Hindlimb muscle (tissue), 1 donor: ENCODE measurements at regions not wholly inside any gene's neighbourhood (a gene's known extent, or its start where the extent isn't known, plus 50 kb on each side); places are given as distances from the start of the nearest gene placed in this dataset.

Source experiments
- DNase-seq: peaks from one replicate; pipeline ENCODE4 v3.0.0-alpha.2; 2013

DNA sequence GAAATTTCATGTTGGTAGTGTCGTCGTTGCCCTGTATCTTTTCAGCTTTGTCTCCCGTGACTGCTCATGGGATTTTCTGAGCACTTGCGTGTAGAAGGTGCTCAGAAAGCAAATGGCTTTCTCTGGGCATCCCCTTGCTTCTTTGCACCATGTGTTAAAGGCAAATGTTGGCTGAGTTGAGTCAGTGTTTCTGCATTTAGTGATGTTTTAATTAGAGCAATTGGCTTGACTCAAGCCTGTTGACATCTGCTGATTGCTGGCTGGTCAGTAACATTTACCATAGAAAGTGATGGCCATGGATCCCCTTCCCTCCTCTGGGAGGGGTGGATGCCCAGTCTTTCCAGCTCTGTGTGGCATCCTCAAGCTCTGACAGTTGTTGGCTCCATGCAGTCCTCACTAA lies 187.2 kb upstream of the MPHOSPH6 start:
- no peak for DNase-seq

DNA sequence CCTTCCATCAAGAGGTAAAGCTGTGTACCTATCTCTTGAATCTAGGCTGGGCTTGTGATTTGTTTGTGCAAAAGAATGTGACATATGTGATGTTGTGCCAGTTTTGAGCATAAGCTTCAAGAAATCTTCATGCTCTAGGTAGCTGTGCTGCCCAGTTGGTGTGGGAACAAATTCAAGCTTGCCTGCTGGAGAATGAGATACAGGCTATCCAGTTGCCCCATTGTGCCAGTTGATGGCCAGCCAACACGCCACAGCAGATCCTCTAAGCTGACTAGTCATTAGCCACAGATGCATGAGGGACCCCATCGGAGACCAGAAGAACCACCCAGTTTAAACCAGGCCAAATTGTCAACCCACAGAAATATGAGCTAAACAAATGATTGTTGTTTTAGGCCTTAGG lies 180.5 kb upstream of the MPHOSPH6 start:
- no peak for DNase-seq

DNA sequence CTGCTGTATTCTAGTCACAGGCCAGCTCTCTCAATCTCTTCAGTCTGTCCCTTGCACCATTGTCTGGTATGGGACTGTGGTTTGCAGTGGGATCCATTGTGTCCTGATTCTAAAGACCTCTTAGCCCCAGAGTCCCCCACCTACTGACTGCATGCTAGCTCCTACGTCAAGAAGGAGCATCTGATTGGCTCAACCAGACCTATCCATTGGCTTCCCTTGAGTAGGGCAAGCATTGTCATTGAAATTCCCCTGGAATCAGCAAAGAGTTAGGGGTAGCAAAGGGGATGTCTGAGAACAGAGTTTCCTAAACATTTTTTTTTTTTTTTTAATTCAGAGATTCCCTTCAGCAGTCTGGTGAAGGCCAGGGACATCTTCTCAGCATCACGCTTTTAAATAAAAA lies 175.3 kb upstream of the MPHOSPH6 start:
- DNase-seq: no peak

DNA sequence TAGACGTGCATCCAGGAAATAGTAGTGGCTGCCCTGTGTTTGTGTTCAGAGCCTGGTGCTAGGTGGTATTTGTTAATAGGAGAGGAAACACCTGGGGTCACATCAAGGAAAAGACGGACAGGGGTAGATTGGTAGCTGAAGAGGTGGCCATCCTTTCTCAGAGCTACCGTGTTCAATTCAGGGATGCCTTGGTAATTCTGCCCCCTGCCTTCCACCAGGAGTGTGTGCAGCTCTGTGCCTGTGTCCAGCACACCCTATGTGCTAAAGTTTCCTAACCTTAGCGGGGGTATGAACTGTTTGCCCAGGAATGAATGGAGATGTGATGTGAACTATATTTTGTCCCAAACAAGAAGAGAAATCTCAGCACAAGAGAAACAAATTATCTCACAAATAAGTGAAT lies 174.1 kb upstream of the MPHOSPH6 start:
- no peak for DNase-seq

DNA sequence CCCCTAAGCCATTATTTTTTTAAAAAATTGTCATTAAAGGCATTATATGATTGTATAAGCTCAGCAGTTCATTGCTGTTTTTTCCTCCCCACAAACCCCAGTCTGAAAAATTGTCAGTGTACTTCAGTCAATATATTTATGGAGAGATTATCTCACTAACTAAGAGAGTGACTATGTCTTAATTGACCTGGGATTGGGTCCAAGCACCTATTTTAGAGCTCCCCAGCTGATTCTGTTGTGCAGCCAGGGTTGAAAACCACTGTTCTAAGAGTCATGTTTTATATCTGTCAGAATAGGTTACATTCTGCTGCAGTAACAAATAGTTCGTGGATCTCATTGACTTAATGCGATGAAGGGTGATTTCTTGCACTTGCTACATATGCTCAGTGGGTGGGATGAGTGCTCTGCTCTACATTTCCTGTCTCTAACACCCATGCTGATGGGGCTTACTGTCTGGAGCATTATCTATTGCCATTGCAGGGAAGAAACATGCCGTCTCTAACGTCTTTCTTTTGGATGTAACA lies 171.2 kb upstream of the MPHOSPH6 start:
- no peak for DNase-seq

DNA sequence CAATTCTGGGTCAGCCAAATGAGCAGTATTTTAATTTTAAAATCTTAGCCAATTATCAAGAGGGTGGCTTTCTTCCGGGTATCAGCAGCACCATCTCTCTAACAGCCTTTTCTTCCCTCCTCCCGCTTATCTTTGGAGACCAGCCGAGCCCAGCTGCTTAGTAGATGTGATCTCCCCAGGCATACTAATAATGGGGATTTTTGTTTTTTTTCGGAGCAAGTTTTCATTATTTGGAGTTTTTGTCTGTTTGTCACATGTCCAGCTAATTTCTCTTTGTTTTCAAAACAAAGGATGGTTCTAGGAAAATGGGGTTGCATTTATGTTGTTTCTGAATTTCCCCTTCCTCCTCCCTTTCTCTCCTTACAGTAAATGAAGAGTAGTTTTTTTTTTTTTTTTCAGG lies 170.5 kb upstream of the MPHOSPH6 start:
- DNase-seq: no peak

DNA sequence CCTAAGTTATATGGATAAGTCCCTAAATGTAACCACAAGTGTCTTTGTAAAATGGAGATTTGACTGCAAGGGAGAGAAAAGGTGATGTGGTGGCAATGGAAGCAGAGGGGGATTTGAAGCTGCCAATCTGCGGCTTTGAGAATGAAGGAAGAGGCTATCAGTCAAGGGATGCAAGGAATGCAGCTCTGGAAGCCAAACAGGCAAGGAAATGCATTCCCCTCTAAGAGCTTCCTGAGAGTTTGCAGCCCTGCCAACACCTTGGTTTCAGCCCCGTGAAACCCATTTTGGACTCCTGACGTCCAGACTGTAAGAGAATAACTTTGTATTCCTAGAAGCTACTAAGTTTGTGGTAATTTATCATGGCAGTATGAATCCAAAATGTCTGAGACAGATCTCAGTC lies 167.3 kb upstream of the MPHOSPH6 start:
- DNase-seq: no peak

DNA sequence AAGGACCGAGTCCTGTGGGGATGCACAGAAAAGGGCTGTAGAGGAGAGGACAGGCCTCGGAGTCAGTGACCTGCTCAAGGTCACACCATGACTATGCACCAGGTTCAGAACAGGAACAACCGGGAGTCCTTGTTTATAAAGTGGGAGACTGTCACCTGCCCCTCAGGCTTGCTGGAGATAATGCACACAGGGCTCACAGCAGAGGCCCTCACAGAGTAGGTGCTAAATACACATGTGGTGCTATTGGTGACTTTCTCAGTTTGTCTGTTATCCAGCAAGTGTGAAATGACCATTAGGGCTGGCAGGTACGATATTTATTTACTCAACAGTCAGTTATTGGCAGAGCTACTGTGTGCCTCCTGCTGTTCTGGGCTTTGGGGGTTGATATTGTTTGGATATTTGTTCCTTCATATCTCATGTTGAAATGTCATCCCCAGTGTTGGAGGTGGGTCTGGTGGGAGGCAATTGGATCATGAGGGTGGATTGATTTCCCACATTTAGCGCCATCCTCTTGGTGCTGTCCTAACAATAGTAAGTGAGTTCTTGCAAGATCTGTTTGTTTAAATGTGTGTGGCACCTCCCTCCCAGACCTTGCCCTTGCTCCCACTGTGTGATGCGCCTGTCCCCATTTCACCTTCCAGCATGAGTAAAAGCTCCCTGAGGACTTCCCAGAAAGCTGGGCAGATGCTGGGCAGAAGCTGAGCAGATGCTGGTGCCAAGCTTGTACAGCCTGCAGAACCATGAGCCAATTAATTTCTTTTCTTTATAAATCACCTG lies 162.1 kb upstream of the MPHOSPH6 start:
- no peak for DNase-seq

DNA sequence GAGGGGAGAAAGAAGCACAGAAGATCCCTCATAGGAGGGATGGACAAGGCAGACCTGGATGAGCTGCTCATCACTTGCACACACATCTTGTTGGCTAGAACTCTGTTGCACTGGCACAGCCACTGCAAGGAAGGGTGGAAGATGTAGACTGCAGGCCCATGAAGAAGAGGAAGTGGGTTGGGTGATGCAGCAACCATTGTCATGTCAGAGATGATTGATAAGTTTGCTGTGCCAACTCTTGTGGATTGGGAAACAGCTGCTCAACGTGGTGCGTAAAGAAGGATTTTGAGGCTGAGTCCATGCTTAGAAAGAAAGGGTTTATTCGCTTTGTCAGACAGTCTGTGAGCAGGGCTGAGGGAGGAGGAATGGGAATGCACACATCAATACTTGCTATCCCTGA lies 161.4 kb upstream of the MPHOSPH6 start:
- DNase-seq: no peak

DNA sequence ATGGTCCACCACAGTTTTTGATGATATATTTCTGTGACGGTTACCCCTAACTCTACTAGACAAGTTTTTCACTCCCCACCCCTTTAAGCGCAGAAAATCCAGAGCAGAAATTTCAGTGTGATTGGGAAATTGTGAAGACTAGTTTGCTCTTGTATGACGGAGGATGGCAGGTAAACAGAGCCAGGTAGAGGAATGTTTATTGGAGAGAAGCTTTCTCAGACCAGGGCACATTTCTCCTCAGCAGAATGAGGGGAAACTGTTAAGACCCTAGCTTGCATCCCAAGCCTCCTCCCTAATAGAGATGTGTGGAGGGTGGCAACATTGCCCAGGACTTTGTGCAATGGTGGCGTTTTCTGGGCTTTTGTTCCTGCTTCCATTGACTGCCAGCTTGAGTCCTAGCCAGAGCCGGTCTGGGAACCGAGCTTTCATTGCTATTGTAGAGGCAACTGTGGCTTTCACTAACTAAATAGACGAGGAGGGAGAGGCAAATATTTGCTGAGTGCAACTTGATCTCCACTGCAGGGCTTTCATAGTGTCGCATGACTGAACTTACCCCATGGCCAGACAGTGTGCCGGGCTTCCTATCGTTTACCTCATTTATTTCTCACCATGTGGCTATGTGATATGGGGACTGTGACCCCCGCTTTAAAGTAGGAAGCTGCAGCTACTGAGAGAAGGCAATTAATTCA lies 159.6 kb upstream of the MPHOSPH6 start:
- no peak for DNase-seq

DNA sequence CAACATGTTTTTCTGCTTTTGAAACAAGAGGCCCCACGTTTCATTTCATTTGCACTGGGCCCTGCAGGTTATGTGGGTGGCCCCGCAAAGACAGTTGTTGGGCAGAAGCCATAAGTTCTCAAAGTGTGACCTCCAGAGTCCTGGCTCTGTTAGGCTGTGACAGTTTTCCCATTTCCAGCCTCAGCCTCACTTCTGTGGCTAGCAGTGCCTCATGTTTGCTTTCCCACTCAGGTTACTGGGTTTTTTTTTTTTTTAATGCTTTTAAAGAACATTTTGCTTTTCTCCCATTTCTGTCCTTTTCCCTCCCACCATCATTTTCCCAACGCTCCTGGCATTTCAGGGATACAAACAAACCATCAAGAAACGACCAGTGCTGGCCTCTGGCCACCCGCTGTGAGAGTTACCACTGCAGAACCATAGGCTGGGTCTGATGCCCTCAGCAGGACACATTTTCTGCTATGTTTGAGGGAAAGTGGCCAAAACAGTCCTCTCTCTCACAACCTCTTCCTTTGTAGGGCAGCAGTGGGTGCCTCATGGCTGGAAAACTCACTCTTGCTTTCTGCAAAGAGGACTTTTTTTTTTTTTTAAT lies 159.0 kb upstream of the MPHOSPH6 start:
- no peak for DNase-seq

DNA sequence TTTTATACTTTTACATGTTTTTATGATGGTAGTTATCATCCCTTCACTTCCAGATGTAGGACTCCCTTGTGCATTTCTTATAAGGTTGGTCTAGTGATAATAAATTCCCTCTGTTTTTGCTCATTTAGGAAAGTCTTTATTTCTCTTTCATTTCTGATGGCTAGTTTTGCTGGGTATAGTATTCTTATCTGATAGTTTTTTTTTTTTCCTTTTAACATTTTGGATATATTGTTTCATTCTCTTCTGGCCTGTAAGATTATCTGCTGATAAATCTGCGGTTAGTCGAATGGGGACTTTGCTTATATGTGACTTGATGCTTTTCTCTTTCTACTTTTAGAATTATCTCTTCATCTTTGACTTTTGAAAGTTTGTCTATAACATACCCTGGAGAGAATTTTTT lies 153.1 kb upstream of the MPHOSPH6 start:
- DNase-seq: no peak

DNA sequence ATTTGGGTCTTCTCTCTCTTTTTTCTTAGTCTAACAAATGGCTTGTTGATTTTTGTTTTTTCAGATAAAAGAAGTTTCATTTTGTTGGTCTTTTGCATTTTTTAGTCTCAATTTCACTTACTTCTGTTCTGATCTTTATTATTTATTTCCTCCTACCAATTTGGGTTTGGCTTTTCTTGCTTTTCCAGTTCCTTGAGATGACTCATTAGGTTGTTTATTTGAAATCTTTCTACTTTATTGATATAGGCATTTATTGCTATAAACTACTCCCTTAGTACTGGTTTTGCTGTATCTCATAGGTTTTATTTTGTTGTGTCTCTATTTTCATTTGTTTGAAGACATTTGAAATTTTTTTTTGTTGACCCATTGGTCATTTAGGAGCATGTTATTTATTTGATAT lies 152.2 kb upstream of the MPHOSPH6 start:
- no peak for DNase-seq

DNA sequence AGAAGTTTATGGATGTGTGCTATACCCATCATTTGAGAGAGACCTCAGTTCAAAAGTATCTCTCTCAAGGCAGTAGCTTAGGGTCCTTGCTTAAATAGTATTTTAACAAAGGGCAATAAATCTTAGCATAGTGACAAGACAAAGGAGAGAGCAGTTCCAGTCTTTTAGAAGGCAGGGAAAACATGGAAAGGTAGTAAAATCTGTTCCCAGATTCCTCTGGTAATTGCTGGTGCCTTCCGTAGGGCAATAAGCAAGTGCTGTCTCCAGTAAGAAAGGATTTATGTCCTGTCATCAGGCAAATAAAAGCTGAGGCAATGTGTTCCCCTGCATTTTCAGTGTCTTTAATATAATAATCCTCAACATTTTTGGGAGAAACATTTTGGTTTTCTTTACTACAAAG lies 149.0 kb upstream of the MPHOSPH6 start:
- no peak for DNase-seq

DNA sequence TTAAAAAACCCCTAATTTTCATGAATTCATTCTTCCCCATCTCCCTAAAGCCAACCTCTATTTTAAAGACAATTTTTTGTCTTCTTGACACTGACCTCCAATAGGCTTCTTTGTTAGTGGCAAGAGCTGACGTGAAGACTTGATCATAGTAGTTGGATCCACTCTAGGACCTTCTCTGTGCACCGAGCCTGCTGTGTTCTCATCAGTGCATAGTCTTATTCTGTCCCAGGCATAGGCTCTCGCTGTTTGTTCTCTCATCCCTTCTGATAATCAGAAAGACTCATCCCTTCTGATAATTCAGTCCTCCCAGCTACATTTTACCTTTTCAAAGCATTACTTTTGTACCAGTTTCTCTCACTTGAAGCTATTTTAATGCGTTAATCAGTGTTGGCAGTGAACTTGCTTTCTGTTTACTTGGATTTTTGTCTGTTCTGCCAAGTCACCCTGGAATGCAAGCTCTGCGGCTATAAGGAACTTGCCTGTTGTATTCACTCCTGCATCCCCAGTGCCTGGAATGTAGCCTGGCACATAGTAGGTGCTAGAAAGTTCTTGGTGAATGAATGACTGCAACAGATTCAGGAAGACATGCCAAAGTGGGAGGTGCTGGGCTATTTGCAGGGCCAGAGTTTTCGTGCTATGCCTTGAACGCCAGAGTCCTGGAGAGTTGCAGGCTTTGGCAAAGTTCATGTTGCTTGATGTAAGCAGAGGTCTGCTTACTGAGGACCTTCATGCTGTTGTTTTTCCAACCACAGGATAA lies 147.6 kb upstream of the MPHOSPH6 start:
- DNase-seq: no peak

DNA sequence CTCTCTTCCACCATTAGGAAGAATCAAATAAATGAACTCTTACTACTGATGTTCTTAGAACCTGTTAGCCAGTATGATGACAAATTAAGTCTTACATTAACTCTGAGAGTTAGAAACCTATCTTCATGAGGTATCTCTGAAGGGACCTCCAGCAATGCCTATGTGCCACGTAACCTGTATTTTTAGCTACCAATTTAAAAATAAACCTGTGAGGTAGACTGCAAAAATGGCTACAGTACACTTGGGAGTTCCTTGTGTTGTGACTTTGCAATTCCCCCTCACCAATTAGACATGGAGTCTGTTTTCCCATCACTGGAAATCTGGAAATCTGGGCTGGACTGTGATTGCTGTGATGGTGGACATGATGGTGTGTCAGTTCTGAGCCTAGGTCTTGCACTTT lies 143.7 kb upstream of the MPHOSPH6 start:
- DNase-seq: no peak

DNA sequence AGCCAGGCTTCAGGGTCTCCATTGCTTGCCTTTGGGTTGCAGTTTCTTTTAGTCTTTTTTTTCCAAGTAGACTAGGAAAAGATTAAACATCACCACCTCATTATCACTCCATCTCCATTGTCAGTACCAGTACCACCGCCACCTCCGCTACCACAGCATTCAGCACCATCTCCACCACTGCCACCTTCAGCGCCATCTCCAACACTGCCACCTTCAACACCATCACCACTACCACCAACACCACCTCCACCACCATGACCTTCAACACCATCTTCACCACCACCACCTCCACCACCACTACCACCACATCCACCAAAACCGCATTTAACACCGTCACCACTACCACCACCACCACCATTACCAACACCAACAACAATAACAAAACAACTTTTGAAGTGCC lies 141.5 kb upstream of the MPHOSPH6 start:
- DNase-seq: no peak

DNA sequence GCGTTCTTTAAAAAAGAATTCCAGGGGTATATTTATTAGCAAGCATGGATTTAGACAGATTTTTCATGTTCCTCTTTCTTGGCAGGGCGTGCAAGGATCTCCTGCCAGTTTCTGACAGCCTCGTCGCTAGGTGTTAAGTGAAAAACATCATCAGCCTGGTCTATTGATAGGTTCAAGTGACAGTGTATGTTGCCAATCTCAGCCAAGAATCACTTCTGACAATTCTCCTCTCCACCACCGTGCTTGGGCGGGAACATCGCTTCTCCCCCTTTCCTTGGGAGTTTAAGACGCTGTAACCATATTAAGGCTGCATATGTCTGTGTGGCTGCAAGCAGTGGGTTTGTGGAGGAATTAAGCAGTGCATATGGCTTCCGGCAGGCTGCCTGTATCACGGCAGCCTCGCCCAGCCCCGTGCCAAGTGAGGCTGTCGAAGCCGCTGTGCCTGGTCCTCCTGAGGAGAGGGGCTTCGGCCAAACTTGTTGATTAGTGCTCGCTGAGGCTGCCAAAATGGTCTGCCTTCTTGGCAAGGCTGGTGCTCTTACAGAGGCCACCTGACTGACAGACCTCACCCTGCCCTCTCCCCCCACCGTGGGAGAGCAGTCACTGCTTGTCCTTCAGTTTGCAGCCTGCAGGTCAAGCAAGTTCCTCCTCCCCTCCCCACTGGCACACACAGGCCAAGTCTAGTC lies 132.2 kb upstream of the MPHOSPH6 start:
- DNase-seq: no peak

DNA sequence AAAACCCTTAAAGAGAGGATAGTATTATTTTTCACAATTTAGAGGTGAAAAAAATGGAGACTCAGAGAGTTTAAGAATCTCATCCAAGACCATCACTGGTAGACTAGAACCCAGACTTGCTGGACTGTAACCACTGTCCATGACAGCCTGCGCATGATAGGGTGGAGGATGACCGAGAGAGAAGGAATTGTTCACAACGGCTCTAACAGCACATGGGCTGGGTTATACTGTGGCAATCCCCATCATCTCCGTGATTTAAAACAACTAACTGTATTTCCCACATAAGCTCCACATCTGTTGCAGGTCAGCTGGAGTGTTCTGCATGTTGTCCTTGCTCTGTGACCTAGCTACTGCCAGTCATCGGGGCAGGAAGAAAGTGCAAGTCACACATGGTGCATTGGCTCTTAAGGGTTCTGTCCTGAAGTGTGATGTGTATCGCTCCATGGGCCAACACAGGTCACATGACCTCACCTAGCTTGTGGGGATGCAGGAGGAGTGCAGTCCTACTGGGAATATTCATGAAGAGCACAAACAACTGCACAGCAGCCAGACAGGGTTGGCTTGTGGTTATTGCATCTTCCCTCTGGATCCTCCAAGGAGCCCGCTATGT lies 131.2 kb upstream of the MPHOSPH6 start:
- DNase-seq: no peak

DNA sequence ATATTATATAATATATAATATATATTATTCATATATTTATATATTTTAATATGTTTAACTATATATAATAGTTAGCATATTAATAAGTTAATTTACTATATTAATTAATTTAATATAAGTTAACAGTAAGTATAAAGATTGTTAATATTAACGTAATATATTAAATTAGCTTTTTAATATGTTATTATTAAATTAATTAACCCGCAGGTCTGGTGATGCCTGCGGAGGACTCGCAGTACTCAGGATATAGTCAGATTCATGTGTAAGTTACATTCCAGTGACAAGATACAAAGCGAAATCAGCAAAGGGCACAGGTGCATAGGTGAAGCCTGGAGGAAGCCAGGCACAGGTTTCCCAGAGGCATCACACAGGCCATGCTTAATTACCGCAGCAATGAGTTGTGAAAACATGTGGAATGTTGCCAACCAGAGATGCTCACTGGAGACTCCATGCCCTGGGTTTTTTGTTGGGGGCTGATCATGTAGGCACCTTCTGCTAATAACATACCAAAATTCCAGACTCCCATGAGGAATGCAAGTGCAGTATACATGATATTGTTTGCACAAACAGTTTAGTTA lies 130.4 kb upstream of the MPHOSPH6 start:
- DNase-seq: no peak

DNA sequence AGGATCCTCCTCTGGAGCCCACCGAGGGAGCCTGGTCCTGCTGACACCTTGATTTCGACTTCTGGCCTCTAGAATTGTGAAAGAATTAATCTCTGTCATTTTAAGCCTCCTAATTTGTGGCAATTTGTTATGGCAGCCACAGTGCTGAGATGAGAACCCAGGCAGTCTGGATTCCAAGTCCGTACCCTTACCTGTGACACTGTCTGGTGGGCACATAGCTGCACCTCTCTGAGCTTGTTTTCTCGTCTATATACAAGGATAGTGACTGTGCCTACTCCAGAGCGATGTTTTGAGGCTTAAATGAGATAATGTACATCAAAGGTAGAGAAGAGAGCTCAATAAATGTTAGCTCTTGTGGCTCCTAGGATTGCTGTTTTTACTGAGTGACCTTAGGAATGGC lies 128.4 kb upstream of the MPHOSPH6 start:
- DNase-seq: no peak
